NB4 (cell line): ENCODE measurements at regions not wholly inside any gene's neighbourhood (a gene's known extent, or its start where the extent isn't known, plus 50 kb on each side); places are given as distances from the start of the nearest gene placed in this dataset.

Experiments used
- CTCF ChIP-seq: IDR thresholded peaks from one replicate; pipeline ENCODE4 v1.5.1; 2012; ENCODE audit warnings: low read depth, low read length
- POLR2A ChIP-seq: IDR thresholded peaks from 2 replicates; pipeline ENCODE4 v1.6.1; 2011; ENCODE audit warnings: mild to moderate bottlenecking; ENCODE audit not compliant: insufficient read length; ENCODE audit errors: extremely low read depth

DNA sequence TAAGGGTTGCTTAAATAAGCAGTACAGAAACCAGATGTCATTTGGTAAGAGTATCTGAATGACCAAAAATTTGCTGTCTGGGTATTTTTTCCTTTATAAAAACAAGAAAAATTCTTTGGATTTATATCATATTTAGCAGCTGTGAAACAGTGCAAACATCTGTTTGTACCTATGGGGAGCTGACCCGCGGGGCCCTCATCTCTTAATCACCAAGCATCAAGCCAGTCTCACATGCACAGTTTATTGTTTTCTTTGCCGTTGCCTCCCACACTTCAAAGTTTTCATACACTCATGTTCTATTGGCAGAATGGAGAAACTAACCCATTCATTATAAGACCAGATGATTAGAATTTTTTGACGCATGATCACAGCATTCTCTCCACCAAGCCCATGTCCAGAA lies 142.2 kb downstream of the BMP4 start:
- TF ChIP-seq POLR2A (no peak), CTCF (no peak)
